ENCODE measurements at regions not wholly inside any gene's neighbourhood (a gene's known extent, or its start where the extent isn't known, plus 50 kb on each side); places are given as distances from the start of the nearest gene placed in this dataset.

DNA sequence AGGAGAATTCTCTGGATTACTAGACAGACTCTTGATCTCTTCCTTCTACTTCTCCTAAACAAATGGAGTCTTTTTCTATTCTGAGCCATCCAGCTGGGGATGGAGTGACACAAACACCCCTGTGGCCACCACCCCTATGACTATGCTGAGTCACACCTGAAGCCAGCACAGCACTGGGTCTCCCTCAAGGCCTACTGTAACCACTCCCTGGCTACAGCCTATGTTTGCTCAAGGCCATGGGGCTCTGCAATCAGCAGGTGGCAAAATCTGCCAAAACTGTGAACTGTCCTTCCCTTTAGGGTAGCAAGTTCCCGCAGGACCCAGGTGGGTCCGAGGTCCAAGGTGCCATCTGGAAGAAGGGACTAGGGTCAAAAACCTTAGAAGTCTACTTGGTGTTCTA, 132.3 kb downstream of the TINAG start:
- no peaks in the 10 kb centered on the region for H3K4me1 ChIP-seq (ENCODE audit: insufficient read depth, low read length)
- H3K9me3 ChIP-seq (ENCODE audit: insufficient read depth, low read length, severe bottlenecking), result no peaks in the 10 kb centered on the region
- H3K9ac ChIP-seq (ENCODE audit: low read depth, low read length), result no peak overlapping the region
- H3K36me3 ChIP-seq (ENCODE audit: insufficient read depth, low read length), result no peaks in the 10 kb centered on the region
- no peaks in the 10 kb centered on the region for H4K20me1 ChIP-seq (ENCODE audit: insufficient read depth, low read length)
- H3K4me2 ChIP-seq (ENCODE audit: insufficient read depth, low read length), result no peak overlapping the region
- no peak for DNase-seq
- no peak for ATAC-seq (ENCODE audit: insufficient read depth, low read depth)
- no peak for TF ChIP-seq EZH2 (IDR thresholded peaks at IDR 0.05; ENCODE audit: borderline replicate concordance, low read depth, low read length, severe bottlenecking)
- TF ChIP-seq CTCF (IDR thresholded peaks at IDR 0.05; ENCODE audit: borderline replicate concordance, extremely low read depth, low read length, poor library complexity, severe bottlenecking), result no peak
- no peak overlapping the region for H2AFZ ChIP-seq (ENCODE audit: low read depth, low read length)
- no peaks in the 10 kb centered on the region for H3K79me2 ChIP-seq (ENCODE audit: insufficient read depth, low read length)
- H3K4me3 ChIP-seq (ENCODE audit: low read depth in 1 of 2, low read length in 2 of 2), result no peak overlapping the region
- no peaks in the 10 kb centered on the region for H3K27me3 ChIP-seq (ENCODE audit: insufficient read depth, low read length, poor library complexity)
- H3K27ac ChIP-seq (ENCODE audit: low read length), result no peak overlapping the region

- no peaks in the 10 kb centered on the region for H3K9me3 ChIP-seq (ENCODE audit: insufficient read depth, low read length, severe bottlenecking)
- no peak overlapping the region for H3K9ac ChIP-seq (ENCODE audit: low read depth, low read length)
- ATAC-seq (ENCODE audit: insufficient read depth, low read depth) (no peak), DNase-seq (no peak)
- H3K4me2 ChIP-seq (ENCODE audit: insufficient read depth, low read length), result no peak overlapping the region
- H3K4me3 ChIP-seq (ENCODE audit: low read depth in 1 of 2, low read length in 2 of 2), result no peak overlapping the region
- no peaks in the 10 kb centered on the region for H3K36me3 ChIP-seq (ENCODE audit: insufficient read depth, low read length)
- H3K27ac ChIP-seq (ENCODE audit: low read length), result no peak overlapping the region
- H3K79me2 ChIP-seq (ENCODE audit: insufficient read depth, low read length), result no peaks in the 10 kb centered on the region
- H4K20me1 ChIP-seq (ENCODE audit: insufficient read depth, low read length), result no peaks in the 10 kb centered on the region
- H3K4me1 ChIP-seq (ENCODE audit: insufficient read depth, low read length), result no peaks in the 10 kb centered on the region
- H2AFZ ChIP-seq (ENCODE audit: low read depth, low read length), result no peak overlapping the region
- TF ChIP-seq CTCF (IDR thresholded peaks at IDR 0.05; ENCODE audit: borderline replicate concordance, extremely low read depth, low read length, poor library complexity, severe bottlenecking), result no peak
- TF ChIP-seq EZH2 (IDR thresholded peaks at IDR 0.05; ENCODE audit: borderline replicate concordance, low read depth, low read length, severe bottlenecking), result no peak
- no peaks in the 10 kb centered on the region for H3K27me3 ChIP-seq (ENCODE audit: insufficient read depth, low read length, poor library complexity)
Observed at GRCh38 chr6:54441020-54441419, 132.8 kb downstream of the TINAG start.

DNA sequence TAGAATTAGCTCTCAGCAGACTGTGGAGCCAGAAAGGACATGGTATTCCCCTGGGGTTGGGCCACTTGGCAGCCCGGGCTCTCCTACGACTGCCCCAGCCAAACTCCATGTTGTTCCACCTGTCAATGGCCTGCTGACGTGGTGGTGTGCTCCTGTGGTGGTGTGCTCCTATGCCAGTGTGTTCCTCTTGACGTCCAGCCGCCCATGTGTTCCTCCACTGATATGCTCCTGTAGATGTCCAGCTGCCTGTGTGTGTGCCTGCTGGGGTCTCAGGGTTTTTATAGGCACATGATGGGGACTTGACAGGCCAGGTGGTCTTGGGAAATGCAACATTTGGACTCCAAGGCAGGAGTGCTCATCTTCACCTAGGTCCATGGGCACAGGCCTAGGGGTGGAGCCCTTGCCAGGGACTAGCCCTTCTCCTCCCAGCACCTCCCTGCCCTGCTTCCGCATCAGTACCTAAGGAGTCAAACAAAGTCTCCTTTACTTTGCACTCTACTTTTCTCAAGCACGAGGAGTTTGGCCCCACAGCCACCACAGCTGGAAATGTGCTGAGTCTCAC, 133.5 kb downstream of the TINAG start:
- no peaks in the 10 kb centered on the region for H3K27me3 ChIP-seq (ENCODE audit: insufficient read depth, low read length, poor library complexity)
- no peak overlapping the region for H2AFZ ChIP-seq (ENCODE audit: low read depth, low read length)
- no peak overlapping the region for H3K4me2 ChIP-seq (ENCODE audit: insufficient read depth, low read length)
- no peaks in the 10 kb centered on the region for H3K79me2 ChIP-seq (ENCODE audit: insufficient read depth, low read length)
- H3K4me3 ChIP-seq (ENCODE audit: low read depth in 1 of 2, low read length in 2 of 2), result no peak overlapping the region
- ATAC-seq (ENCODE audit: insufficient read depth, low read depth), result no peak
- no peaks in the 10 kb centered on the region for H3K4me1 ChIP-seq (ENCODE audit: insufficient read depth, low read length)
- no peak overlapping the region for H3K9ac ChIP-seq (ENCODE audit: low read depth, low read length)
- DNase-seq, result no peak
- no peaks in the 10 kb centered on the region for H3K36me3 ChIP-seq (ENCODE audit: insufficient read depth, low read length)
- no peaks in the 10 kb centered on the region for H4K20me1 ChIP-seq (ENCODE audit: insufficient read depth, low read length)
- H3K9me3 ChIP-seq (ENCODE audit: insufficient read depth, low read length, severe bottlenecking), result no peaks in the 10 kb centered on the region
- no peak overlapping the region for H3K27ac ChIP-seq (ENCODE audit: low read length)
- TF ChIP-seq EZH2 (IDR thresholded peaks at IDR 0.05; ENCODE audit: borderline replicate concordance, low read depth, low read length, severe bottlenecking), result no peak
- no peak for TF ChIP-seq CTCF (IDR thresholded peaks at IDR 0.05; ENCODE audit: borderline replicate concordance, extremely low read depth, low read length, poor library complexity, severe bottlenecking)

DNA sequence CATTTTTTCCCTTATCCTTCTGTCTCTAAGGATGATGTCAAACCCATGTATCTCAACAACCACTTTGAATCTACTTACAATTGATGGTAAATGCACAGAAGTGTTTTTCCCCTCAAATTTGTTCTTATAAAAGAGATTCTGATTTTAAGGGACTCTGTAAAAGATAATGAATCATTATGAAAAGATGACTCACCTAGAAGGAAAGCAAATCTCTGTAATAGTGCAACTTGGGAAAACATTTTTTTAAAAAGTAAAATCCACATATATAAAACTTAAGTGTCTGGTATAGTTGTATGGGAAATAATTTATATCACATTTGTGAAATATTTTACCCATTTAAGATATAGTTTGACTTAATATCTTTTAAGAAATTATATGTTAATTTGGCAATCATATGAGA, 137.0 kb downstream of the TINAG start:
- Histone ChIP-seq H2AFZ (ENCODE audit: low read depth, low read length) (no peak overlapping the region), H3K4me3 (ENCODE audit: low read depth in 1 of 2, low read length in 2 of 2) (no peak overlapping the region), H3K79me2 (ENCODE audit: insufficient read depth, low read length) (no peaks in the 10 kb centered on the region), H4K20me1 (ENCODE audit: insufficient read depth, low read length) (no peaks in the 10 kb centered on the region), H3K36me3 (ENCODE audit: insufficient read depth, low read length) (no peaks in the 10 kb centered on the region), H3K4me1 (ENCODE audit: insufficient read depth, low read length) (no peaks in the 10 kb centered on the region), H3K9me3 (ENCODE audit: insufficient read depth, low read length, severe bottlenecking) (no peaks in the 10 kb centered on the region), H3K27me3 (ENCODE audit: insufficient read depth, low read length, poor library complexity) (no peaks in the 10 kb centered on the region), H3K4me2 (ENCODE audit: insufficient read depth, low read length) (no peak overlapping the region), H3K9ac (ENCODE audit: low read depth, low read length) (no peak overlapping the region), H3K27ac (ENCODE audit: low read length) (no peak overlapping the region)
- DNase-seq, result no peak
- ATAC-seq (ENCODE audit: insufficient read depth, low read depth), result no peak
- TF ChIP-seq EZH2 (IDR thresholded peaks at IDR 0.05; ENCODE audit: borderline replicate concordance, low read depth, low read length, severe bottlenecking), result no peak
- TF ChIP-seq CTCF (IDR thresholded peaks at IDR 0.05; ENCODE audit: borderline replicate concordance, extremely low read depth, low read length, poor library complexity, severe bottlenecking), result no peak
